Ishikawa (cell line): ENCODE measurements at regions not wholly inside any gene's neighbourhood (a gene's known extent, or its start where the extent isn't known, plus 50 kb on each side); places are given as distances from the start of the nearest gene placed in this dataset.

ENCODE experiments used
- CEBPB ChIP-seq: IDR thresholded peaks from 2 replicates; pipeline ENCODE4 v1.6.1; 2012
- CREB1 ChIP-seq: IDR thresholded peaks from 2 replicates; pipeline ENCODE4 v1.6.1; 2012; ENCODE audit warnings: low read depth
- EGR1 ChIP-seq: IDR thresholded peaks from 2 replicates; pipeline ENCODE4 v1.6.1; 2012
- EP300 ChIP-seq: IDR thresholded peaks from 2 replicates; pipeline ENCODE4 v1.6.1; 2012; ENCODE audit warnings: borderline replicate concordance
- FOXM1 ChIP-seq: IDR thresholded peaks from 2 replicates; pipeline ENCODE4 v1.6.1; 2012; ENCODE audit warnings: low read depth, borderline replicate concordance
- NFIC ChIP-seq: IDR thresholded peaks from 2 replicates; pipeline ENCODE4 v1.6.1; 2012
- RAD21 ChIP-seq: IDR thresholded peaks from 2 replicates; pipeline ENCODE4 v1.6.1; 2012; ENCODE audit warnings: low read depth
- TAF1 ChIP-seq: IDR thresholded peaks from 2 replicates; pipeline ENCODE4 v1.6.1; 2012; ENCODE audit warnings: low read depth, mild to moderate bottlenecking
- TCF12 ChIP-seq: IDR thresholded peaks from 2 replicates; pipeline ENCODE4 v1.6.1; 2012; ENCODE audit warnings: low read depth
- TEAD4 ChIP-seq: IDR thresholded peaks from 2 replicates; pipeline ENCODE4 v1.6.1; 2012
- YY1 ChIP-seq: IDR thresholded peaks from 2 replicates; pipeline ENCODE4 v1.6.1; 2012; ENCODE audit warnings: low read depth
- ZBTB7A ChIP-seq: IDR thresholded peaks from 2 replicates; pipeline ENCODE4 v1.6.1; 2012; ENCODE audit warnings: low read depth
- TF ChIP-seq, protein P1 (sequence below): IDR thresholded peaks from 2 replicates; pipeline ENCODE4 v1.6.1; 2012
- TF ChIP-seq, protein P2 (sequence below): IDR thresholded peaks from 2 replicates; pipeline ENCODE4 v1.6.1; 2012
- TF ChIP-seq, protein P3 (sequence below): IDR thresholded peaks from 2 replicates; pipeline ENCODE4 v1.6.1; 2012; ENCODE audit warnings: low read depth, mild to moderate bottlenecking

DNA sequence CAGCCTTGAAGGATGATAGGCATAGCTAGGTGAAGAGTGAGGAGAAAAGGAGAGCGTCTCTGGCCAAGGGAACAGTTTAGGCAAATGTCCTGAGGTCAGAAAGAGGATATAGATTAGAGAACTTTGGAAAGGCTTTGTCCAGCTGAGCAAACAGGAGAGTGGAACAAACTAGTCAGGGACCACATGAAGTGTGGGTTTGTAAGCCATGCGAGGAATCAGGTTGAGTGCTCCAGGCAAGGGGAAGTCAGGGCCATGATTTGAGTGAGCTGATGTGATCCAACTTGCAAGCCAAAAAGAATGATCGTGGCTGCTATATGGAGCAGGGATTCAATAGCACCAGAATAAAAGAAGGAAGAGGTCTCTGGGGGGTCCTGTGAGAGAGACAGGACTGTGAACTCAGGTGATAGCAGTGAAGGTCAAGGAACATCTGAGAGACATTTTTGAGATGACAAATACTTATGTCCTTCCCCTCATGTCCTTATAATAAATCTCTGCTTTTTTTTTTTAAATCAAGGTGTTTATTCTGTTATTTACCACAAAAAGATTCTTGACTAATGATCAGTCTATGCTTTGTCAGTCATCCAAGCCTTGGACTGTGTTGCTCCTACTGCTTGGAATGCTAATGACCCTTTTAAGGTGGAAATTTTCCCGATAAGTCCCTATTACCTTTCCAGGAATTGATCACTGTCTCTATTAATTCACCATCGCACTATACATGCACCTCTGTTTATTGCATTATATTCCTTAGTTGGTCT lies 472.6 kb downstream of the TXNL1 start:
- TF ChIP-seq CREB1 (no peak), EGR1 (no peak)

DNA sequence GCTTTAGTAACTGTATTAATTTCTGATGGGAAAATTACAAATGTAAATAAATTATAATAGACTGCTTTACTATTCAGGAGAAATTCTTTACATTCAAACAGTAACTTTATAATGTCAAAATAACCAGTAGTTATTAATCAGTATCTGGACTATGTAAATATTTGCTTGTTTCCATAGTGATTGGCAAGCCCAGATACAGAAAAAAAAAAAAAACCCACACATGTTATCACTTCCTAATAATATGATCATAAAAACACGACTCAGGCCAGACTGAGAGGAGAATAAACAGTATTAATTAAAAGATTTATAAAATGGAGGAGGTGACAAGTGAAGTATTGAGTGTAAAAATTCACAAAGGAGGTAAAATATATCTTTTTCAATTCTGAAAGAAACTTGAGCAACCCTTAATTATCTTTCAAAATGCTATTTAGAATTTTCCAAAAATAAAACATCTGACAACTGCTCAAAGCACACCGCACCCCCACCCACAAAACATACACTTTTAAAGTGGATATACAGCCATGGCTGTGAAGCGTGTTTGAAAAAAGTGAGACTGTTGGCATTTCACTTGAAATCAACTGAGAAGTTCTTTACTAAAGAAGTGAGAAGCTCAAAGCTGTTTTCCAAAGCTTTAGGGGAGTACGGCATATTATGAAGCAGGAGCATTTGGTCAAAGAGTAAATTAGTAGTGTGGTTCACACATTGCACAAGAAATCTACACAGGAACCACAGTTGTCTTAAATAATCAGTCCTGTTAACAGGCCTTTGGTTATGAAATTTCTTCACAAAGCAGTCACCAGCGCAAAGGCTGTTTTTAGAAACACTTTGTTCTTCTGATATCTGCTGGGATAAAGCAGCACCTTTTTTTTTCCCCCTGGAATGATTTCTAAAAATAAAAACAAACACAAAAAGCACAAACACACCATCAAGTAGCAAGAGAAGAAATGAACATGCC lies 475.8 kb downstream of the TXNL1 start:
- TF ChIP-seq, protein P1, sequence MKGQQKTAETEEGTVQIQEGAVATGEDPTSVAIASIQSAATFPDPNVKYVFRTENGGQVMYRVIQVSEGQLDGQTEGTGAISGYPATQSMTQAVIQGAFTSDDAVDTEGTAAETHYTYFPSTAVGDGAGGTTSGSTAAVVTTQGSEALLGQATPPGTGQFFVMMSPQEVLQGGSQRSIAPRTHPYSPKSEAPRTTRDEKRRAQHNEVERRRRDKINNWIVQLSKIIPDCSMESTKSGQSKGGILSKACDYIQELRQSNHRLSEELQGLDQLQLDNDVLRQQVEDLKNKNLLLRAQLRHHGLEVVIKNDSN: no peak
- TF ChIP-seq, protein P2, sequence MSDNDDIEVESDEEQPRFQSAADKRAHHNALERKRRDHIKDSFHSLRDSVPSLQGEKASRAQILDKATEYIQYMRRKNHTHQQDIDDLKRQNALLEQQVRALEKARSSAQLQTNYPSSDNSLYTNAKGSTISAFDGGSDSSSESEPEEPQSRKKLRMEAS: no peak
- TF ChIP-seq YY1 (no peak), EP300 (no peak), CEBPB (no peak), ZBTB7A (no peak), FOXM1 (no peak), TEAD4 (no peak), TCF12 (no peak), RAD21 (no peak)
- TF ChIP-seq, protein P3, sequence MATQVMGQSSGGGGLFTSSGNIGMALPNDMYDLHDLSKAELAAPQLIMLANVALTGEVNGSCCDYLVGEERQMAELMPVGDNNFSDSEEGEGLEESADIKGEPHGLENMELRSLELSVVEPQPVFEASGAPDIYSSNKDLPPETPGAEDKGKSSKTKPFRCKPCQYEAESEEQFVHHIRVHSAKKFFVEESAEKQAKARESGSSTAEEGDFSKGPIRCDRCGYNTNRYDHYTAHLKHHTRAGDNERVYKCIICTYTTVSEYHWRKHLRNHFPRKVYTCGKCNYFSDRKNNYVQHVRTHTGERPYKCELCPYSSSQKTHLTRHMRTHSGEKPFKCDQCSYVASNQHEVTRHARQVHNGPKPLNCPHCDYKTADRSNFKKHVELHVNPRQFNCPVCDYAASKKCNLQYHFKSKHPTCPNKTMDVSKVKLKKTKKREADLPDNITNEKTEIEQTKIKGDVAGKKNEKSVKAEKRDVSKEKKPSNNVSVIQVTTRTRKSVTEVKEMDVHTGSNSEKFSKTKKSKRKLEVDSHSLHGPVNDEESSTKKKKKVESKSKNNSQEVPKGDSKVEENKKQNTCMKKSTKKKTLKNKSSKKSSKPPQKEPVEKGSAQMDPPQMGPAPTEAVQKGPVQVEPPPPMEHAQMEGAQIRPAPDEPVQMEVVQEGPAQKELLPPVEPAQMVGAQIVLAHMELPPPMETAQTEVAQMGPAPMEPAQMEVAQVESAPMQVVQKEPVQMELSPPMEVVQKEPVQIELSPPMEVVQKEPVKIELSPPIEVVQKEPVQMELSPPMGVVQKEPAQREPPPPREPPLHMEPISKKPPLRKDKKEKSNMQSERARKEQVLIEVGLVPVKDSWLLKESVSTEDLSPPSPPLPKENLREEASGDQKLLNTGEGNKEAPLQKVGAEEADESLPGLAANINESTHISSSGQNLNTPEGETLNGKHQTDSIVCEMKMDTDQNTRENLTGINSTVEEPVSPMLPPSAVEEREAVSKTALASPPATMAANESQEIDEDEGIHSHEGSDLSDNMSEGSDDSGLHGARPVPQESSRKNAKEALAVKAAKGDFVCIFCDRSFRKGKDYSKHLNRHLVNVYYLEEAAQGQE: no peak

DNA sequence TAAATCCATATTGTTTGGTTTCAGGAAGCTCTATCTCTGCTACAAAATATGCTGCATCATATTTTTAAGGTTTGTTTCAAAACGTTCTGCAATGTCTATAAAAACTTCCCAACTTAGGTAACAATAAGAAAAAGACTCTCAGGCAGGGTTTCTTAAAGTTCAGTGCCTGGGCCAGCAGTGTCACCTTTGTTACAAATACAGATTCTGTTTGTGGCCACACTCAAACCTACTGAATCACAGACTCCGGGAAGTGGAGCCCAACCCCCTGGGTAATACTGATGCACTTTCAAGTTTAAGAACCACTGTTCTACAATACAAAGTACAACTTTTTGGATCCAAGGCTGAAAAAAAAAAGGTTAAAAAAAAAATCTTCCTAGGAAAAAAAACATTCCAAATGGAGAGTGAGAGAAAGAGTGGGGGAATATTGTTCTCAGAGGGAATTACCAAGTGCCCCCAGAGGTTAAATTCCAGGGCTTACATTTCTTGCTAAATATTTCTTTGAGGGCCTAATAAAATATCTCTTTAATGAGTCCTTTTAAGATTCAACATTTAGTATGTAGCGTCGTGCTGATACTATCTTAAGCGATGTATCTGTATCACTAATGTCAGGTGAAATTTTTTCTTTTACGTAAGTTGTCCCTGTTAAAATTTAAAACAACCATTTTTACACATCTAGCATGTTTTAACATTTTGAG lies 476.7 kb downstream of the TXNL1 start:
- no peak for TF ChIP-seq CEBPB
- TF ChIP-seq EGR1: no peak
- no peak for TF ChIP-seq NFIC
- no peak for TF ChIP-seq ZBTB7A
- TF ChIP-seq TCF12: no peak
- no peak for TF ChIP-seq CREB1
- TF ChIP-seq, protein P2: no peak
- TF ChIP-seq TAF1: no peak
- TF ChIP-seq RAD21: no peak
- no peak for TF ChIP-seq YY1
- TF ChIP-seq, protein P1: no peak
- TF ChIP-seq, protein P3: no peak
- TF ChIP-seq TEAD4: no peak
- no peak for TF ChIP-seq FOXM1
- no peak for TF ChIP-seq EP300

DNA sequence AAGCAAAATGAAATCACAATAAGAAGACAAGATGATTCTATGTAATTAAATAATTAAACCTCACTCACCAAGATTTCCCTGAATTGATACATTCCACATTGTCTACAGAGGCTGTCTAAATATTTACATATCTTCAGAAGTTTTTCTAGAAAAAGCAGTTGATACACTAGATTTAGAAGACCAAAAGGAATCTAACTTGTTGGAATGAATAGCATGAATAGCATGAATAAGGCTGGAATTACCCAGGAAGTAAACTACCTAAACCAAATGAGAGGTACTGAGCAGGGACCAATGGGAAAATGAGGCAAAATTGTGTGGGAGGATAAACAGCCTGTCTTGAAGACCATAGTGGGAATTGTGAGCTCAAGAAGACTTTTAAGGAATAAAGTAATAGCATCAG lies 479.7 kb downstream of the TXNL1 start:
- TF ChIP-seq NFIC: no peak

DNA sequence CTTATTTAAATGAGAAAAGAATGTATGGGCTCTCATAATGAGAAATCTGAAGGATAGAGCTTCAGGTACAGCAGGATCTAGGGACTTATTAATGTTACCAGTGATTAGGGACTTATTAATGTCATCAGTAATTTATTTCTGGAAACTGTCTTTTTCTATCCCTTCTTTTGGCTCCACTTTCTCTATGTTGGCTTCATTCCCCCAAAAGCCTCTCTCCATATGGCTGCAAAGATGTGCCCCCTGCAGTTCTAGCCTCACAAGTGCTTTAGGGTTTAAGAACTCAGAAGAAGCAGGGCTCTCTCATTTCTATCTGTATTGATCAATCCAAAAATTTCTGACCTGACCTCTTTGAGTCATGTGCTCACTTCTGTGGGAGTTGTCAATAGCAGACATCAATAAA lies 480.9 kb downstream of the TXNL1 start:
- TF ChIP-seq TAF1: no peak
- TF ChIP-seq NFIC: no peak
- TF ChIP-seq, protein P2: no peak
- no peak for TF ChIP-seq EGR1
- no peak for TF ChIP-seq FOXM1
- TF ChIP-seq ZBTB7A: no peak
